Right lobe of liver (tissue), 4 donors: ENCODE measurements at regions not wholly inside any gene's neighbourhood (a gene's known extent, or its start where the extent isn't known, plus 50 kb on each side); places are given as distances from the start of the nearest gene placed in this dataset.

Experiments used
- POLR2A ChIP-seq: fragments of 450-650 bp; IDR thresholded peaks from one replicate; pipeline ENCODE4 v1.6.1; 2017; ENCODE audit warnings: antibody characterized with exemption, mild to moderate bottlenecking
- TF ChIP-seq, protein P1 (sequence below), 4 donors: fragments of 200-600 bp in 3 of 4; fragments of 450-650 bp in 1 of 4; IDR thresholded peaks; one replicate each; pipeline versions ENCODE4 v1.5.1 to v1.8.0; 2016 to 2022; ENCODE audit warnings: antibody characterized with exemption in 4 of 4, mild to moderate bottlenecking in 2 of 4
- donor health status: DM: no; HTN: no; CAD: no.
- donor health status: DM: no; HTN: no; CAD: no.
- donor health status: DM: no; HTN: yes; CAD: no.

GRCh38 chrX:151268836-151269235 lies 92.5 kb downstream of the GPR50 start:
- TF ChIP-seq, protein P1, sequence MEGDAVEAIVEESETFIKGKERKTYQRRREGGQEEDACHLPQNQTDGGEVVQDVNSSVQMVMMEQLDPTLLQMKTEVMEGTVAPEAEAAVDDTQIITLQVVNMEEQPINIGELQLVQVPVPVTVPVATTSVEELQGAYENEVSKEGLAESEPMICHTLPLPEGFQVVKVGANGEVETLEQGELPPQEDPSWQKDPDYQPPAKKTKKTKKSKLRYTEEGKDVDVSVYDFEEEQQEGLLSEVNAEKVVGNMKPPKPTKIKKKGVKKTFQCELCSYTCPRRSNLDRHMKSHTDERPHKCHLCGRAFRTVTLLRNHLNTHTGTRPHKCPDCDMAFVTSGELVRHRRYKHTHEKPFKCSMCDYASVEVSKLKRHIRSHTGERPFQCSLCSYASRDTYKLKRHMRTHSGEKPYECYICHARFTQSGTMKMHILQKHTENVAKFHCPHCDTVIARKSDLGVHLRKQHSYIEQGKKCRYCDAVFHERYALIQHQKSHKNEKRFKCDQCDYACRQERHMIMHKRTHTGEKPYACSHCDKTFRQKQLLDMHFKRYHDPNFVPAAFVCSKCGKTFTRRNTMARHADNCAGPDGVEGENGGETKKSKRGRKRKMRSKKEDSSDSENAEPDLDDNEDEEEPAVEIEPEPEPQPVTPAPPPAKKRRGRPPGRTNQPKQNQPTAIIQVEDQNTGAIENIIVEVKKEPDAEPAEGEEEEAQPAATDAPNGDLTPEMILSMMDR (IDR thresholded peaks at IDR 0.05): no peak
- TF ChIP-seq POLR2A: no peak
